PC-9 (cell line): ENCODE measurements at regions not wholly inside any gene's neighbourhood (a gene's known extent, or its start where the extent isn't known, plus 50 kb on each side); places are given as distances from the start of the nearest gene placed in this dataset.

Experiments
- CTCF ChIP-seq: fragments of 200-600 bp; sonication (generic); conservative IDR thresholded peaks from 2 replicates; pipeline ENCODE4 v1.6.1; 2017; ENCODE audit warnings: mixed run types, antibody characterized with exemption, mild to moderate bottlenecking, moderate library complexity
- EZH2 ChIP-seq: fragments of 200-600 bp; sonication (generic); IDR thresholded peaks from 2 replicates; pipeline ENCODE4 v1.8.0; 2017; ENCODE audit warnings: antibody characterized with exemption, low read depth

DNA sequence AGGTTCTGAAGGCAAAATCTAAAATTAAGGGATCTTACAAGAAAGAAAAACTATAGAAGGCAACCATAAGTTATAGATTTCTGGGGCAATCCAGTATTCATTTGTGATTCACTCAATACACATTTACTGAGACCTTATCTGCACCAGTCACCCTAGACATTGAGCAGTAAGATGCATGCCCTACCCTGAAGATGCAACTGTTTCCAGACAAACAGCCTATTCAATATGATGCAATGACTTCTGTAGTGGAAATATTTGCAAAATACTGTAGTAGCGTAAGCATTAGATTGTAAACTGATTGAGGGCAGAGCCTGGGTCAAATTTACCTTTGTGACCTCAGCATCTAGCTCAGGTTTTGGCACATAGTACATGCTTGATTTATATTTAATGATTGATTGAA lies 256.2 kb upstream of the ACTBL2 start:
- TF ChIP-seq CTCF, result no peak
- TF ChIP-seq EZH2, result no peak
